ENCODE measurements at regions not wholly inside any gene's neighbourhood (a gene's known extent, or its start where the extent isn't known, plus 50 kb on each side); places are given as distances from the start of the nearest gene placed in this dataset.

DNA sequence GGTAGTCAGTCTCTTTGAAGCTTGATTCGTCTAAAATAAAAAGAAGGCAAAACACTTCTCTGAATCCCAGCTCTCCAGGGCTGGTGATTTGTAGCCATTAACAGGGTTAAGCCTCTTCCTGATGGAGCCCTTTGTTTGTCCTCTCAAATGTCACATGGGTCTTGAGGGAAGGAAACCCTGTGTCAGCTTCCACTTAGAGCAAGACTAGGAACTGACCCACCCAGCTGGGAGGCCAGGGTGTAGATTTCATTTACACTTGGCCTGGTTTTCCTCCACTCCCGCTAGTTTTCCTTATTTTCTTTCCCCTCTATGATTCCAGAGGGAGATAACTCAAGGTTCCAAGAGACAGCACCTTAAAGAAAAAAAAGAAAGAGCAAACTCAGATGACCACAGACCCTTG lies 230.5 kb upstream of the EGLN3 start:
- Histone ChIP-seq H3K9me3 (replicated peaks; ENCODE audit: control insufficient read depth, insufficient read depth, low read length) (no peaks in the 10 kb centered on the region), H3K36me3 (ENCODE audit: control insufficient read depth in 2 of 2, extremely low read depth in 1 of 2, insufficient read depth in 2 of 2, low read length in 2 of 2) (no peaks in the 10 kb centered on the region), H3K27me3 (ENCODE audit: control insufficient read depth in 2 of 2, insufficient read depth in 2 of 2, low read length in 2 of 2) (no peaks in the 10 kb centered on the region), H2AFZ (ENCODE audit: low read depth, low read length) (no peak overlapping the region), H3K4me1 (ENCODE audit: control insufficient read depth, extremely low read depth, insufficient read depth, low read length) (no peaks in the 10 kb centered on the region), H3K4me2 (ENCODE audit: insufficient read depth, low read length) (no peak overlapping the region), H3K9me1 (replicated peaks; ENCODE audit: control insufficient read depth, extremely low read depth, insufficient read depth, low read length) (no peaks in the 10 kb centered on the region), H4K20me1 (replicated peaks; ENCODE audit: control insufficient read depth, extremely low read depth, insufficient read depth, low read length) (no peaks in the 10 kb centered on the region), H3K9ac (replicated peaks; ENCODE audit: extremely low read depth, insufficient read depth, low read length) (no peak overlapping the region), H3K27ac (ENCODE audit: insufficient read depth, low read depth, low read length) (no peak overlapping the region), H3K79me2 (ENCODE audit: control insufficient read depth, insufficient read depth, low read length) (no peaks in the 10 kb centered on the region), H3K4me3 (replicated peaks in 1 of 3; ENCODE audit: insufficient read depth in 1 of 3, low read depth in 1 of 3, low read length in 3 of 3) (no peak overlapping the region)
- dilution Hi-C loops (cut with MboI; ENCODE audit: extremely low pct_ligation_motif_present, low sequenced_read_pairs): no loop called here
- no peak for TF ChIP-seq JUN (IDR thresholded peaks at IDR 0.05; ENCODE audit: borderline replicate concordance, insufficient read depth, insufficient read length, low read depth)
- FAIRE-seq: no peak
- POLR2A ChIA-PET: no interaction called here
- no TSS peak for BruUV-seq (replicated peaks)
- CTCF ChIA-PET: interaction anchor here (1.0 to 1.2 kb wide), 2 partner anchors 8 to 54 kb away, joined by 3 to 4 read pairs; no protein-coding TSS in a partner anchor
- intact Hi-C loops (cut with micrococcal nuclease): no loop called here
- no peak for DNase-seq (ENCODE audit: low read depth, low spot score)

DNA sequence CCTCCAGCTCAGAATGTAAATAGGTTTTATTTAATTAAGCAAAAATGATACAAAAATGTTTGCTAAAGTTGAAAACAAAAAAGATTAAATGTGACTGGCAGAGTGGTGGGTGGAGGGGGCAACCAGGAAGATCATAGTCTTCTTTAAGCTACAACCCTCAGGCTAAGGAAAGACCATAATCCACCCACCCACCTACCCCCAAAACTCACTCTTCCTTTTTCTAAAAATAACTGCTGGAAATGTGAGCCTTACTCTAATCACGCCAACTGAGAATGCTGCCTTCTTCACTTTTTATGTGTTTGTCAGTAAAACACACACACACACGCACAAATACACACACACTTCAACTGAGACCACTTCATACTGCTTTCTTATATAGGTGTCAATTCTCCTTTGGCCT lies 230.0 kb upstream of the EGLN3 start:
- Histone ChIP-seq H4K20me1 (replicated peaks; ENCODE audit: control insufficient read depth, extremely low read depth, insufficient read depth, low read length) (no peaks in the 10 kb centered on the region), H2AFZ (ENCODE audit: low read depth, low read length) (no peak overlapping the region), H3K9ac (replicated peaks; ENCODE audit: extremely low read depth, insufficient read depth, low read length) (no peak overlapping the region), H3K79me2 (ENCODE audit: control insufficient read depth, insufficient read depth, low read length) (no peaks in the 10 kb centered on the region), H3K9me3 (replicated peaks; ENCODE audit: control insufficient read depth, insufficient read depth, low read length) (no peaks in the 10 kb centered on the region), H3K27me3 (ENCODE audit: control insufficient read depth in 2 of 2, insufficient read depth in 2 of 2, low read length in 2 of 2) (no peaks in the 10 kb centered on the region), H3K27ac (ENCODE audit: insufficient read depth, low read depth, low read length) (no peak overlapping the region), H3K9me1 (replicated peaks; ENCODE audit: control insufficient read depth, extremely low read depth, insufficient read depth, low read length) (no peaks in the 10 kb centered on the region), H3K4me3 (replicated peaks in 1 of 3; ENCODE audit: insufficient read depth in 1 of 3, low read depth in 1 of 3, low read length in 3 of 3) (no peak overlapping the region), H3K36me3 (ENCODE audit: control insufficient read depth in 2 of 2, extremely low read depth in 1 of 2, insufficient read depth in 2 of 2, low read length in 2 of 2) (no peaks in the 10 kb centered on the region), H3K4me2 (ENCODE audit: insufficient read depth, low read length) (no peak overlapping the region), H3K4me1 (ENCODE audit: control insufficient read depth, extremely low read depth, insufficient read depth, low read length) (no peaks in the 10 kb centered on the region)
- dilution Hi-C loops (cut with MboI; ENCODE audit: extremely low pct_ligation_motif_present, low sequenced_read_pairs): no loop called here
- intact Hi-C loops (cut with micrococcal nuclease): no loop called here
- FAIRE-seq (no peak), DNase-seq (ENCODE audit: low read depth, low spot score) (no peak)
- CTCF ChIA-PET: interaction anchor here (1.0 kb wide), 1 partner anchor 54 kb away, joined by 3 read pairs; no protein-coding TSS in a partner anchor
- POLR2A ChIA-PET: no interaction called here
- no TSS peak for BruUV-seq (replicated peaks)
- TF ChIP-seq POLR2A (IDR thresholded peaks at IDR 0.05; ENCODE audit: low read depth, low read length) (no peak), GATA2 (IDR thresholded peaks at IDR 0.05; ENCODE audit: insufficient read depth, insufficient read length, low read depth, low read length) (no peak)

Data from endothelial cell of umbilical vein (primary cell).